ENCODE measurements at regions not wholly inside any gene's neighbourhood (a gene's known extent, or its start where the extent isn't known, plus 50 kb on each side); places are given as distances from the start of the nearest gene placed in this dataset.

DNA sequence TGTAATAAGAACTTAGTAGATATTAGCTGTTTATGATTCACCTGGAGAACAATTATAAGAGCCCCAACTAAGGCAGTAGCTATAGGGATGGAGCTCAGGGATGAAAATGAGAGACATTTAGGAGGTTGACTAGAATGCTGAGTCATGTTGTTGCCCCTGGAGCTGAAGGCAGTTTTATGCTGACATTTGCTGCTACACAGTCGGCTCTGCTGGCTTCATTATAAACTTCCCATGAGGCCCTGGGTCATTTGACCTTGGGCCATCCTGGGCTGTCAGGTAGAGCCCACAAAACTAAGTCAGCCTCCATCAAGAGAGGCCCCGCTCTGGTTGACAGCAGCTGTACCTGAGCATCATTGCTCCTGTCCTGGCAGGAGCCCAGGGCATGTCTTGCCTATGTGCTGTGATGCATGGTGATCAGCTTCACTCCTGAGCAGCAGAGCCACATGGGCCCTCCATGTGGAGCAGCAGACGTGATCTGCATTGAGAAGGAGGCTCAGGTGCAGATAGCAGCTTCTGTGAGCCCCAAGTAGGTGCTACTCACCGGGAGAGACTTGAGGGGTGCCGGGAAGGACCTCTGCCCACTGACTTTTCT, 112.4 kb downstream of the TBX19 start:
- DNase-seq (ENCODE audit: extremely low spot score, insufficient read length, low read depth): no peak
- no peak for FAIRE-seq

DNA sequence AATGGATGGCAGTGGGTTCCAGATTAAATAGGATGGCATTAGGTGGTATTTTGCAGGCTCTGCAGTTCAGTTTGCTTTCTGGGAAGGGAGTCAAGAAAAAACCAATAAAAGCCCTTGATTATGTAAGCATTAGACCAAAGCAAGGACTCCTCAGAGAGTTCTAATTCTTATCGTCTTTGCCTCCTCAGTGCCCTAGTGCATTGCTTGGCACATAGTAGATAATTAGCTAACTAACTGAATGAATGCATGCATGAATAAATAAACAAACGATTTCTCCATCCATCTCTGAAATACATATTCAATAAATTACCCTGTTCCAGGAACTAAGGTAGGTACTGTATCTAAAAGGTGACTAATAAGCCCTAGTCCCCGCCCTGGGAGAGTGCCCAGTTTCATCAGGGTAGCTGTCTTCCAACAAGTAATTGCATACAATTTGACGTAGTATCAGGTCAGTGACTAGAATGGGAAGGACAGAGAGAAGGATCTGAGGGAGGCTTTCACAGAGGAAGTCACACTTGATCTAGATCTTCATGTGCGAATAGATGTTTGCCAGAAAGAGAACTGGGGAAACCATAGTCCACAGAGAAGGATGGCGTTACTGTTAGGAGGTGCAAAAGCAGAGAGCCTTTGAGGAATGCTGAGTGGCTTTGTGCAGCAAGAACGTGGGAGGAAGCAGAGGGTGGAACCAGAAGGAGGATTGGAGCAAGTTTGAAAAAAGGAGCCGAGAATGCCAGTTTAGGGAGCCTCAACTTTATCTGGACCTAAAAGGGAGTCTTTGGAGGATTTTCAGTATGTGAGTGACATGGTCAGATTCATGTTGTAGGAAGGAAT, 111.4 kb downstream of the TBX19 start:
- no peak for FAIRE-seq

DNA sequence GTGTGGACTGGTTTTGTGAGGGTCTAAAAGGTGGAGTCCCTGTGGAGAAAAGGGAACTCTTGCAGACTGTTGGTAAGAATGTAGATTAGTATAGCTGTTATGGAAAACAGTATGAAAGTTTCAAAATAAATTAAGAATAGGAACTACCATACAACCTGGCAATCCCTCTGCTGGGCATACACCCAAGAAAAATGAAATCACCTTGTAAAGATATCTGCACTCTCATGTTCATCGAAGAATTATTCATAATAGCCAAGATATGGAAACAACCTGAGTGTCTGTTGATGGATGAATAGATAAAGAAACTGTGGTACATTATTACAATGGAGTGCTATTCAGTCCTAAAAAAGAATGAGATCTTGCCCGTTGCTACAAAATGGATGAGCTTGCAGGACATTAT, 109.6 kb downstream of the TBX19 start:
- FAIRE-seq: no peak
- DNase-seq (ENCODE audit: extremely low spot score, insufficient read length, low read depth): no peak

More for the DNA sequence above, 111.4 kb downstream of the TBX19 start:
- DNase-seq (ENCODE audit: extremely low spot score, insufficient read length, low read depth): no peak

DNA sequence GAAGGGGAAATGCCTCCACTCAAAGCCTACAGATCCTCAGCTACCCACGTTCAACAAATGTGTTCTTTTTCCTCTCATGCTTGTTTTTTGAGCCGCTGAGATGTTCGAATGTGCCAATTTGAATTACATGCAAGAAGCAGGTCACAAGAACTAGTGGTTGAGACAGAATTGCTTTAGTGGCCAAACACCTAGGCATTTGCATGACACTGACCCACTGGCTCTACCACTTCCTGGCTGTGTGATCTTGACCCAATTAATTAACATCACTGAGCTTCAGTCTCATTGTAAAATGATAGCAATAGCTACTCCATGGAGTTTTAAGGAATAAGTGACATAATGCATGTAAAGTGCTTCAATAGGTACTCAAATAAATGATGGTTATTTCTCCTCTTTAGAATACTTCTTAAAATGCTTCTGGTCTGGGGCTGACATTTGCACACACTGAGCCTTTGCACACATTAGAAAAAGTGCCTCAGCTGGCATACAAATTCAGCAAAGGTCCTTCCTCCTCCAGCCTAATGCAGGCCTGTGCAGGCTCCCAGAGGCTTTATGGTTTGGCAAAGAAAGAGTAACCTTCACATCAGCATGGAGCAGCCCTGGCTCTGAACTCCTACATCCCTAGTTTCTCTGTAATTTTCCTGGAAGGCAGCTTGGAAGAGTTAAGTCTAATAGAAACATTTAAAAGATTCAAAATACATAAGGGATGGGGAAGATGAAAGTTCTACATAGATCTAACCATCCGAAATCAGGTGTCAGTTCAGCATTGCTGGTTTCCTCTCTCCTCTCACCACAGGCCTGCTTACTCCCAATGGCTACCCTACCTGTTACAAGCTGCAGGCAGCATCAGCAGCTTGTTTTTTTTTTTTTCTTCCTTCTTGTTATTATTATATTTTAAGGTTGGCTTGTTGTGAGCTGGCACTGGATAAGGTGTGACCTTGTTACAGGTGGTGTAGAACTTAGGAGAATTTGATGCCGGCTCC, 107.4 kb downstream of the TBX19 start:
- no peak for DNase-seq (ENCODE audit: extremely low spot score, insufficient read length, low read depth)
- FAIRE-seq: no peak

DNA sequence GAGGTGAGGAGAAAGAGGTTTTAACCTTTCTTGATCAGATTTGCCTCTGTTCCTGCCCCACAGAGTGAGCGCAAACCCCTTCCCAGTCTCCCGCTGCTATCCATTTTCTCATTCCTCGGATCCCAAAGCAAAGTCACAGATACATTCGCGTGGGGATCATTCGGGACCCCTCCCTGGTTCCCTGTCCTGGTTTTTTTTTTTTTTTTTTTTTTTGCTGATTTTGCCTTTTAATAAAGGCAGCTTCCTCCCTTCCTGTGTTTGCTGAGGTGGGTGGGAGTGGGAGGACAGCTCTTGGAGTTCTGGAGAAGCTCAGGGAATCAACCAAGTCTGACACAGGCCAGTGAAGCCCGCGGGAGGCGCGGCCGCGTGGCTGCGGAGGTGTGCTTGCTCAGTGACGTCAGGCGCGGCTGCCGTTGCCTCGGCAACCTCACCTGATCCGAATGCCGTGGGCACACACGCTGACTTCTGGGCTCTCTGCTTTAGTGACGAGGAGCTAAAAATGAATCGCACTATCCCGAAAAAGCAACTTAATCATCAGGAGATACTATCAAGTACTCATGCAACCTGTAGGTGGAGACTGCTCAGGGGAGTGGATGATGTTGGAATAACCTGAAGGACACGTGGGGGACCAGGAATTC, 106.4 kb downstream of the TBX19 start:
- DNase-seq (ENCODE audit: extremely low spot score, insufficient read length, low read depth): peak; percentile 12
- FAIRE-seq: no peak

DNA sequence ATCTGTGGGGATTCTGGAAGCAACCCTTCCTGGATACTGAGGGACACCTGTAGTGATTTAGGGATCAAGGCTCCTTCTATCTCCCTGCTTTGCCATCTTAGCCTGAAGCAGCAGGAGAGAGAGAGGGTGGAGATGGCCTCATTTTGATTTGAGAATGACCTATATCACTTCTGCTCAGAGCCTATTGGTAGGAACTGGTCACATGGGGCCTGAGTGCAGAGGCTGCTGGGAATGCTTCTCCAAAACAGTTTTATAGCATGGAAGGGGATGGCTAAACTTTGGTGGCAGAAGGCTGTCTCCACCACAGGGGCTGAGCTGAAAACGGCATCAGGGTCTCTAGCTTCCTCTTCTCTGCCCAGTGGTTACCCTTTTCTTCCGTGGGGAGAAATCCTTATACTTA, 105.8 kb downstream of the TBX19 start:
- FAIRE-seq: no peak
- no peak for DNase-seq (ENCODE audit: extremely low spot score, insufficient read length, low read depth)

DNA sequence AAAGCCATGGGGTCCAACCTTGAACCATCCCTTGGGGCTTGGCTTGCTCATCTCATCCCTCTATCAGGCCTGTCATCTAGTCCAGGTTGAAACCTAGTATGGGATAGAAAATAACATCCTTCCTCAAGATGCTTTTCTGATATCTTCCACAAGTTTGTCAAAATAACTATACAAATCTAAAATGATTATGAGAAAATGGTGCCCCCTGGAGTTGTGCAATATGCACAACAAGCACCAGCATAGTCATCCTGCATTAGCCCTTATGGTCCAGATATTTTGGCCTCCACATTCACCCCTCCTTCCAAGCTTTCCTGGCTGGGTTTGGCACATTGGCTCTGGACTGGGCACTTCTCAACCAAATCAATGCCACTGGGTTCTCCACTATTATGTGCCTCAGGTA, 101.2 kb downstream of the TBX19 start:
- FAIRE-seq (no peak), DNase-seq (ENCODE audit: extremely low spot score, insufficient read length, low read depth) (no peak)

DNA sequence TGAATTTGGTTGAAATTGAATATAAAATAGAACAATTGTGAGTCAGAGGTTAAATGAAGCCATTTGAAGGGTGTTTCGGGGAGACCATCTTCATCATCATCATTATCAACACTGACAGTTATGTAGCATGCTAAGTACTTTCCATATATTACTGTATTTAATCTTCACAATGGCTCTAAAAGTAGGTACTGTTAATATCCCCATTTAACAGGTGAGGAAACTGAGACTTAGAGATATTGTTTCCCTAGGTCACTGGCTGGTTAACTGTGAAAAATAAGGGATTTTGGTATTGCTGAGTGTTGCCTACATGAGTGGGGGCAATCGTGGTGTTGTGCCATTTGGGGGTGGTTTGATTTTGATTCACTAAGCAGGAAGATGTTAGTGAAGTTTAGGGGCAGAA, 100.3 kb downstream of the TBX19 start:
- DNase-seq (ENCODE audit: extremely low spot score, insufficient read length, low read depth) (no peak), FAIRE-seq (no peak)

DNA sequence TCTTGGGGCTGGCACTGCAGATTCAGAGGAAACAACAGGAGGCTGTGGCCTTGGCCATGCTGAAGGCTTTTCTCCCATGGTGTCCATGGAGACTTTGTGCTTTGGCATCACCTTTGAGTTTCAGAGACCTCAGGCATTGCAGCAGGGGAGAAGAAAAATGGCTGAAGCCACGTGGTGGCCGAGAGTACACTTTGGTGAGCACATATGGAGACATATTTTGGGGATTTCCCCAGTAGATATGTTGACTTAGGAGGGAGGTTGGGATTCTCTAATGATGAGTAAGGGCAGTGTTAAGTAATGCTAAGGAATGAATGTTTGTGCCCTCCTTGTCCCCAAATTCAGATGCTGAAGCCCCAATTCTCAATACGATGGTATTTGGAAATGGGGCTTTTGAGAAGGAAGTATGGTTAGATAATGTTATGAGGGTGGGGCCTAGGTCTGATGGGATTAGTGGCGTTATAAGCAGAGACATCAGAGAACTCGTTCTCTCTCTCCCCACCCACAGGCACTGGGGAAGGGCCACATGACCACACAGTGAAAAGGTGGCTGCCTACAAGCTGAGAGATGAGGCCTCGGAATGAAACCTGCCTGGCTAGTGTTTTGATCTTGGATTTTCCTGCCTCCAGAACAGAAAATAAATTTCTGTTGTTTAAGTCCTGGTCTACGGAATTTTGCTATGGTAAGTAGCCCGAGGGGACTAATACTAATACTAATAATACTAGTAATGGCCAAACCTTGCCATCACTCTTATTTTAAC, 98.6 kb downstream of the TBX19 start:
- no peak for FAIRE-seq

DNA sequence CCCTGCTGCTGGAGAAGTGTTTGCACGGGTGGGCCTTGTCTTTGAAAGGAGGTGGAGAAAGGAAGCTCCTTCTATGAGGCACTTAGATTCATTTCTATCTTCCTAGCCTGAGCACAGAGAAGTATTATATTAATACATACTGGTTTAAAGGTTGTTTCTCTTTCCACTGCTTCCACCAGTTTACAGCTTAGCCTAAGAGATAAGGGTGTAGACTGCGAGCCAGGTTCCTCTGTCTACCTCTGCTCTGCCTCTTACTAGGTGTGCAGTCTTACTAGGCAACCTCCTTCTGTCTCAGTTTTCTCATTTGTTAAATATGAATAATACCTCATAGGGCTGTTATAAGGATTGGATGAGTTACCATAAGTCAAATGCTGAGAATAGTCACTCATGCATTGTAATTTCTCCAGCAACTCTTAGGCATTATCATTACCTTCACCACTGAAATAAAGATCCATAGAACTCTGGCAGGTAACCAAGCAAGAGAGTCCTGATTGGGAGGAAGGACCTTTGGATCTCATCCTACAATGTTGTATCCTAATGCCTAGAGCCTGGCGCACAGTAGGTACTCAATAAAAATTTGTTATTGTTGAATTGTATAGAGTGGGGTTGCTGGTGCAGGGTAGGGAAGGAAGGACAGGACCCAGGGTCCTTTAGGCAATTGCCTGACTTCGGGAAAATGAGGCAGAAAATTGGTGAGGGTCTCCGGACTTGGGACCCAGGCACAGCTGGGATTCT, 95.1 kb downstream of the TBX19 start:
- FAIRE-seq (no peak), DNase-seq (ENCODE audit: extremely low spot score, insufficient read length, low read depth) (no peak)

More for the DNA sequence above, 98.6 kb downstream of the TBX19 start:
- no peak for DNase-seq (ENCODE audit: extremely low spot score, insufficient read length, low read depth)

DNA sequence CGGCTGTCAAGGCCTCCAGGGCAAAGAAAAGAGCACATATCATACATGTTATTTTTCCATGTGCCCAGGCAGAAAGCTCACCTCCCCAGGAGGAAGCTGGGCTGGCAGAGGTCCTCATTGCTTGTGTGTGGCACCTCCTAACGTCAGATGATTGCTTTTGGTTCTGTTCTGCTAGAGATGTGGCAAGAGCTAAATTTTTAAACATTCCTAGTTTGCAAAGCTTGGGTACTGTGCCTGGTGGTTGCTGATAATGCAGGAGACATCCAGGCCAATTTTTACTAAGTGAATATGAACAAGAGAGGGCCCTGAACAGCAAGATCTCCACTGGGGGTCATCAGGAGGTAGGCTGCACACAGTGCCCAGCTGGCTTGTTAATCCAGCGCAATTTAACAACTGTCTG, 93.9 kb downstream of the TBX19 start:
- DNase-seq (ENCODE audit: extremely low spot score, insufficient read length, low read depth) (no peak), FAIRE-seq (no peak)

DNA sequence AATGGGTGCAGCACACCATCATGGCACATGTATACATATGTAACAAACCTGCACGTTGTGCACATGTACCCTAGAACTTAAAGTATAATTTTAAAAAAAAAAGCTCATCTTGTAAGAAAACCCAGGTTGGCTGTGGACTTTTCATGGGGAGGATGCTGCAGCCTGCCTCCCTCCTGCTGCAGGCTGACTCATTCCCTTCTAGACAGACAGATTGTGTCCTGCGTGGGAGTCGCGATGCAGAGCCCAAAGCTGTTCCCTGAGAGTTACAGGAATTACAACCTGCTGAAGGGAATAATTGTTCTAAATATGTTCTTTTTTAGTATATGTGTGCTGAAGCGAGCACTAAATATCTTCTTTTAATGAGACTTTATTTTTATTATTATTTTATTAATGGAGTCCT, 93.2 kb downstream of the TBX19 start:
- DNase-seq (ENCODE audit: extremely low spot score, insufficient read length, low read depth) (no peak), FAIRE-seq (no peak)

DNA sequence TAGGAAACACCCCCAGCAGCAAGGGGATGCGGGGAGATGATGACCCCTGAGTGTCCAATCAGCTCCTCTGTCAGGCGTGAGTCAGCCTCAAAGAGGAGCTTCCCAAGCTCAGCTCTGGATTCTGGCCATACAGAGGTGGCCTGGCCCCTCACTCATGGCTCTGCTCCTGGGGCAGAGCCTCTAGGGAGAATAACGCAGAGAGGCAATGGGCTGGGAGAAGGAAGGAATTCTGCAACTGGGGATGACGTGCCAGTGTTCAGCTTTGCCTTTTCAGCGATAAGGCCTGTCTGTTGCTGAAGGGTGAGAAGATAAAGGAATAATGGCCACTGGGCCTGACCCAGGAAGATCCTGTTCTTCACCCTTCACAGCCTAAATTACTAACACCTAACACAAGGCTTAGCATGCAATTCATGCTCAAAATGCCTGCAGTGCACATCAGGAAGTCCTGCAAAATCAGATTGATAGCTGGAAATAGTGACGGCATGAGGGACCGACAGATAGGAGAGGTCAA, 92.2 kb downstream of the TBX19 start:
- DNase-seq (ENCODE audit: extremely low spot score, insufficient read length, low read depth): no peak
- FAIRE-seq: no peak

DNA sequence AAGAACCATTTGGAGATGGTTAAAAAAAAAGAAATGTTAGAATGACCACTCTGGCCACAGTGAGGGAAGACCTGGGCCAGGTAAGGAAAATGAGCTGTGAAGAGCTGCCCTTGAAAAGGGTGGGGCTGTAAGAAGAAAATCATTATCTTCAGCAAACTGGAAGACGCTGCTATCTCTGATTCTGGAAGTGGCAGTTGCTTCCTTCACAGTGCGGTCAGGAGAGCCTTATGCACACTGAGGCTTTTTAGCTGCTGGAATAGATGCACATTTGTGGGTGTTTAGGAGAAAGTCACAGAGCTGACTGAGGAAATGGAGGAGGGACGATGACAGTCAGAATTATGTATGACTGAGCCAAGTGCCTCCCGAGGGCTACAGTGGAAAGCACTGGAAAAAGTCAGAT, 91.6 kb downstream of the TBX19 start:
- FAIRE-seq: no peak
- no peak for DNase-seq (ENCODE audit: extremely low spot score, insufficient read length, low read depth)

DNA sequence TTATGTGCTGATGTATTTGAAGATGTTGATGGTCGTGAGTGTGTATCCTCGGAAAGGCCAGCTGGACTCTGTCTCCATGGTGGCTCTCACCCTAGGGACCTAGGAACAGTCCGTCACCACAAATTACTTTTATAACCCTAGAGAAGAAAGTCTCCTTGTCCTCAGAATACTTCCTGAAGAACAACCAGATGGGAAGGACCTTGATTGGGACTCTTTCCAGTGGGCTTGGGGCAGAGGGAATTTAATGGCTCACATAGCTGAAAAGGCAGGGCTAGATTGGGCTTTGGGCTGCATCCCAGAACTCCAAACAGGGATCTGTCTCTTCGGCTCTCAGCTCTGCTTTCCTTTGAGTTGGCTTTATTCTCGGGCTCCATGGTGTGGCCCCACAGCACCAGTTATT, 90.8 kb downstream of the TBX19 start:
- DNase-seq (ENCODE audit: extremely low spot score, insufficient read length, low read depth) (no peak), FAIRE-seq (no peak)

DNA sequence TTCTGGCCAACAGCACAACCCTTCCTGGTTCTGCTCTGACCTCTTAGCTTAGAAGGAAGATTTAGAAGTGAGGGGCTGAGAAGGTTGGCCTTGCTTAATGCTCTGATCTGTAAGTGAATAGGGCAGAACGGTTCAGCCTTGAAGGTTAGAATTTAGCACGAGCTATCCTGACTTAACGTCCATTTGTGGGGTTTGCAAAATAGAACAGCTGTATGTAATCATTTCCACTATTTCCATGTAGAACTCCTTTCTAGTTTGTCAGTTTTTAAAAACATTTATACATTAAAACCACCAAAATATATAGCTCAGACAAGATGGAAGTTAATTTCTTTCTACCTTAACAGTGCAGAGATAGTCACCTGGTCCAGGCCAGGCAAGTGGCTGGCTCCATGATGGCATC, 89.9 kb downstream of the TBX19 start:
- no peak for DNase-seq (ENCODE audit: extremely low spot score, insufficient read length, low read depth)
- FAIRE-seq: no peak

DNA sequence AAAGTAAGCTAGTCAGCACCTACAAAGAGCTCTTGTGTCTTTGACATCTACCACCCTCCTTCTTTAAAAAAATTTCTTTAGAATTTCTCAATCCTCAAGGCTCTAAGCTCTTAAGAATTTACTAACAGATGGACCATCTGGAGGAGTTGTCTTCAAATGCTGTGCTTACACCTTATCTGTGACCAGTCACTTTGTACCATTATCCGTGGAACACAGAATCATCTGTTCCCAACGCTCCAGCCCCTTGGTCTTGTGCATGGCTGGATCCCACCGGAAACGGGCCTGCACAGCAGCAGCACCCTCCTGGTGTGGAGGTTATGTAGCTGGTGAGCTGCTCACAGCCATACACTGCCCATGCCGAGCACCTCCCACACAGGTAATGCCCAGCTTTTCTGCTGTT, 89.0 kb downstream of the TBX19 start:
- no peak for FAIRE-seq
- no peak for DNase-seq (ENCODE audit: extremely low spot score, insufficient read length, low read depth)

DNA sequence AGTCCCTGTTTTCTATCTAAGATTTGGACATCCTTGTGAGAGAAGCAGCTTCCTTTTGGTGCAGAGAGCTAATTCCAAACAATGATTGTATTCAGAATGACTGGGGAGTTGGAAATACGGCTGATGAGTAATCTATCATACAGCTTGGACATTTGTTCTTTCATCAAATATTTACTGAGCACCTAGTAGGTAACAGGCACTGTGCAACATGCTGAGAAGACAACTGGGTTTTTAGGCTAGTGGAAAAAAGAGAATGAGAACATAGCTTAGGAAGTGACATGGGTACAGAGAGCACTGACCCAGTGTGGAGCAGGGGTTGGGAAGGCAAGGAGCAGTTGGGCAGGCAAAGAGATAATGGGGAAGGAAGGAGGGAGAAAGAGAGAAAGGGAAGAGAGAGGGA, 87.5 kb downstream of the TBX19 start:
- no peak for FAIRE-seq
- no peak for DNase-seq (ENCODE audit: extremely low spot score, insufficient read length, low read depth)

Data from GM18507 (cell line).